ENCODE measurements at regions not wholly inside any gene's neighbourhood (a gene's known extent, or its start where the extent isn't known, plus 50 kb on each side); places are given as distances from the start of the nearest gene placed in this dataset.

DNA sequence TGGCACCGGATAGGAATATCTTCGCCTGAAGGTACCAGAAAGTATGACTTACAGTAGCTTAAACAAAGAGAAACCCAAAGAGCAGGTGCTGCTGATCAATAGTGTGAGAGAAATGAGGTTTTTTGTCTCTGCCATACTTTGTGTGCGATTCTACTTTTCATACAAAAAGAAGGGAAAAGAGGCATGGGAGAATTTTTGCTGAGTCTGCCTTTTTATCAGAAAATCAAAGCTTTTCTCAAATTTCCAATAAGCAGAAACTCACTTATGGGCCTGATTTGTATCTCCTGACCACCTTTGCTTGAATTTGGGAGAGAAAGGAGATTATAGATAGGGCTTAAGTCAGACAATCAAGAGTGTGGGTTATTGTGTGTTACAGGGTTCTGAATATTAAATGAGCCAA, 65.5 kb upstream of the TAF11L2 start:
- TF ChIP-seq CTCF (IDR thresholded peaks at IDR 0.05; ENCODE audit: control insufficient read depth, extremely low read depth, insufficient read depth): no peak
- no peak for DNase-seq (ENCODE audit: low read depth)
- H3K4me3 ChIP-seq (ENCODE audit: low read depth, low read length): no peak overlapping the region

DNA sequence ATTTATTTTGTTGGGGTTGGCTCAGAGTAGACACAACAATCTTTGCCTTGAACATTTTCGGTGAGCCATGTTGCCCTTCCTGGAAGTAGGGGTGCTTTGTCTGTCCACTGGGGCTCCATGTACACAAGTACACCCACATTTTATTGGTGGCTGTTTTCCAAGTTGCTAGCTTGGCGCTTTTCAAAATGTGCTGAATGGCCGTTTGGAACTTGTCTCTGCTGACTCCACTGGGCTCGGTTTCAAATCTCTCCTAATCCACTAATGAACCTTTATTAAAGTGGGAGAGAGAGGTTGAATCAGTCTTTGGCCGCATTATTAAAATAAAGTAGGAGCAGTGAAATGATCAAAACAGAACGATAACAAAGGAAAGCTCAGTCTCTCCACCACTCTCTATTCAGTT, 64.6 kb upstream of the TAF11L2 start:
- DNase-seq (ENCODE audit: low read depth): no peak
- H3K4me3 ChIP-seq (ENCODE audit: low read depth, low read length): no peak overlapping the region
- no peak for TF ChIP-seq CTCF (IDR thresholded peaks at IDR 0.05; ENCODE audit: control insufficient read depth, extremely low read depth, insufficient read depth)

DNA sequence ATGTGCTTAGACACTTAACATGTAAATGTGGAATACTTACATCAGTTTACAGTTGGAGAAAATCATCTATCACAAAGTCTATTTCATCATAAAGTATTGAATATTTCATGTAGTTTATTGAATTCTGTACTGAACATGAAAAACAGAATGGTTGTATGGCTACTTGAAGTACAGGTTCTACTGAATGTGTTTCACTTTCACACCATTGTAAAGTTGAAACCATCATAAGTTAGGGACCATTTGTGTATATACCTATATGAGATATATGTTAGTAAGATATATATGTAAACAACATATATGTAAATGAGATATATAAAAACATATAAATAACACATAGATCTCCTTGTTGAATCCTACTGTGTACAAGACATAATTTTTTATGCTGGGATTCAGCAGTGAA, 63.0 kb upstream of the TAF11L2 start:
- no peak for DNase-seq (ENCODE audit: low read depth)
- no peak for TF ChIP-seq CTCF (IDR thresholded peaks at IDR 0.05; ENCODE audit: control insufficient read depth, extremely low read depth, insufficient read depth)
- no peak overlapping the region for H3K4me3 ChIP-seq (ENCODE audit: low read depth, low read length)

DNA sequence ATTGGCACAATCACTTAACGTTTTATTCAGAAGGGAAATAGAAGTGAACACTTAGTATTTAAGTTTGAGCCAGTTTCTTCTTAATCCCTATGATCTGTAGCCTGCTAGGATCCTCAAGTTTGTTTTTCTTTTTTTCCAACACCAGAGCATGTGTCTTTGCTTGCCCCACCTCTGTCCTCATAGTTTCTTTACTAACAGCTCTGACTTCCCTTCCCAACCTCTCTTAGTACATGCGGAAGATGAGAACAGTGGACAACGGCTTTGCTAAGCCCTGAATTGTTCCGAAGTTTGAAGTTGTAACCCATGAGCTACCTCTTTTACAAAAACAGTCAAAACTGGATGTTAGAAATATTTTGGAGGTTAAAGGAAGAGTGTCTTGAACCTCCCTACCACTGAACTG, 61.7 kb upstream of the TAF11L2 start:
- H3K4me3 ChIP-seq (ENCODE audit: low read depth, low read length): no peak overlapping the region
- DNase-seq (ENCODE audit: low read depth): no peak
- TF ChIP-seq CTCF (IDR thresholded peaks at IDR 0.05; ENCODE audit: control insufficient read depth, extremely low read depth, insufficient read depth): no peak

DNA sequence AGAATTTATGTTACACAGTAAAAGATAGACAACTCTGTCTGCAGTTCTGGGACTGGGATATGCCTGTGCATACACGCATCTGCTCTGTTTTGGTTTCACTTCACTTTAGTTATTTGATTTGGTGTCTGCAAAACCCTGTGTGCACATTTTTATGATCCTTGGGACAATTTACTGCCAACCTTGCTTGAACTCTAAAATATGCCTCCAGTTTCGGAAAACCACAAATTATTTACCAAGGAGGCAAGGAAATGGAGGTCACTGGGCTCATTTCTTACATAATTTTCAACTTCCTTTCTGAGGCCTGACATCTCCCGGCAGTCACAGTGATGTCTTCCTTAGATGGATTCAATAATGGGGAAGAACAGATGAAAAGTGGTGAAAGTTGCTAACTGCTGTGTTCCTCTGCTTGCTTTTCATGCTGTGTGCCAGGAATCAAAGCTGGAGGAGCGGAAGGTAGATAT, 61.2 kb upstream of the TAF11L2 start:
- no peak overlapping the region for H3K4me3 ChIP-seq (ENCODE audit: low read depth, low read length)
- TF ChIP-seq CTCF (IDR thresholded peaks at IDR 0.05; ENCODE audit: control insufficient read depth, extremely low read depth, insufficient read depth): no peak
- DNase-seq (ENCODE audit: low read depth): no peak

- TF ChIP-seq CTCF (IDR thresholded peaks at IDR 0.05; ENCODE audit: control insufficient read depth, extremely low read depth, insufficient read depth): no peak
- no peak for DNase-seq (ENCODE audit: low read depth)
- H3K4me3 ChIP-seq (ENCODE audit: low read depth, low read length): no peak overlapping the region
Observed at GRCh38 chr5:17438027-17438426, 60.0 kb upstream of the TAF11L2 start.

- DNase-seq (ENCODE audit: low read depth): no peak
- H3K4me3 ChIP-seq (ENCODE audit: low read depth, low read length): no peak overlapping the region
- TF ChIP-seq CTCF (IDR thresholded peaks at IDR 0.05; ENCODE audit: control insufficient read depth, extremely low read depth, insufficient read depth): no peak
Observed at GRCh38 chr5:17439956-17440355, 58.1 kb upstream of the TAF11L2 start.
